Neutrophil (primary cell): ENCODE measurements at regions not wholly inside any gene's neighbourhood (a gene's known extent, or its start where the extent isn't known, plus 50 kb on each side); places are given as distances from the start of the nearest gene placed in this dataset.
"Not testable (repeated sequence)": the region's sequence is repeated elsewhere in the genome, so short reads cannot be mapped to it uniquely, and the experiment has no call there.

Experiments
- H3K27ac ChIP-seq: fragments of 200-600 bp; sonication (generic); 2 replicates; pipeline ENCODE4 v1.5.1; 2016; ENCODE audit warnings: mild to moderate bottlenecking, moderate library complexity
- H3K27me3 ChIP-seq: fragments of 200-600 bp; sonication (generic); 2 replicates; pipeline ENCODE4 v1.6.0; 2016; ENCODE audit warnings: mild to moderate bottlenecking
- H3K36me3 ChIP-seq: fragments of 200-600 bp; sonication (generic); 2 replicates; pipeline ENCODE4 v1.5.1; 2017
- H3K4me1 ChIP-seq, 2 experiments: fragments of 200-600 bp in 1 of 2; sonication (generic) in 1 of 2; 1 replicate in 1 of 2; 2 replicates in 1 of 2; pipeline versions ENCODE4 v1.5.1 to v1.6.1; 2013 to 2016; ENCODE audit warnings: low read depth in 1 of 2, low read length in 1 of 2, mild to moderate bottlenecking in 1 of 2, moderate library complexity in 1 of 2; ENCODE audit not compliant: control insufficient read depth in 1 of 2, insufficient read depth in 1 of 2
- H3K4me3 ChIP-seq, 2 experiments: fragments of 200-600 bp in 1 of 2; sonication (generic) in 1 of 2; 1 replicate in 1 of 2; 2 replicates in 1 of 2; pipeline ENCODE4 v1.5.1; 2013 to 2016; ENCODE audit warnings: low read depth in 1 of 2, low read length in 1 of 2, mild to moderate bottlenecking in 1 of 2, moderate library complexity in 1 of 2
- H3K9me3 ChIP-seq: fragments of 200-600 bp; sonication (generic); 2 replicates; pipeline ENCODE4 v1.5.1; 2016
- CTCF ChIP-seq: fragments of 200-600 bp; sonication (generic); IDR thresholded peaks from 2 replicates; pipeline ENCODE4 v1.5.1; 2016; ENCODE audit warnings: antibody characterized with exemption

GRCh38 chr5:66443462-66444130, 152.6 kb upstream of the MAST4 start:
- Histone ChIP-seq H3K27me3 (no peaks in the 10 kb centered on the region), H3K4me1 (no peaks in the 10 kb centered on the region), H3K9me3 (no peaks in the 10 kb centered on the region), H3K4me3 (no peak overlapping the region), H3K27ac (no peak overlapping the region), H3K36me3 (no peaks in the 10 kb centered on the region)
- no peak for TF ChIP-seq CTCF

- H3K36me3 ChIP-seq, H3K27ac ChIP-seq, H3K4me1 ChIP-seq, H3K4me3 ChIP-seq, H3K9me3 ChIP-seq, H3K27me3 ChIP-seq: not testable (repeated sequence)
These were observed 148.1 kb upstream of the MAST4 start for GRCh38 chr5:66448070-66448469.

- TF ChIP-seq CTCF: no peak
- Histone ChIP-seq H3K9me3 (peaks cover 7% of the 10 kb centered on the region), H3K4me3 (no peak overlapping the region), H3K27ac (no peak overlapping the region), H3K27me3 (no peaks in the 10 kb centered on the region), H3K36me3 (no peaks in the 10 kb centered on the region), H3K4me1 (peaks cover 0 to 4% of the 10 kb centered on the region in 2 experiments)
These were observed 146.0 kb upstream of the MAST4 start for GRCh38 chr5:66450237-66450636.

- TF ChIP-seq CTCF: no peak
These were observed 145.2 kb upstream of the MAST4 start for GRCh38 chr5:66450988-66451387.

GRCh38 chr5:66452109-66452508, 144.1 kb upstream of the MAST4 start:
- no peaks in the 10 kb centered on the region for H3K36me3 ChIP-seq
- no peak overlapping the region for H3K4me3 ChIP-seq
- no peak for TF ChIP-seq CTCF

More at GRCh38 chr5:66450988-66451387, 145.2 kb upstream of the MAST4 start:
- Histone ChIP-seq H3K4me1 (peaks cover 0 to 4% of the 10 kb centered on the region in 2 experiments), H3K9me3 (peaks cover 7% of the 10 kb centered on the region), H3K36me3 (no peaks in the 10 kb centered on the region), H3K27ac (no peak overlapping the region), H3K27me3 (no peaks in the 10 kb centered on the region), H3K4me3 (no peak overlapping the region)

GRCh38 chr5:66454186-66455078, 141.8 kb upstream of the MAST4 start:
- Histone ChIP-seq H3K27ac (no peak overlapping the region), H3K4me3 (no peak overlapping the region), H3K27me3 (no peaks in the 10 kb centered on the region), H3K36me3 (no peaks in the 10 kb centered on the region), H3K4me1 (peaks cover 0 to 4% of the 10 kb centered on the region in 2 experiments), H3K9me3 (peaks cover 7% of the 10 kb centered on the region)
- TF ChIP-seq CTCF: no peak

More at GRCh38 chr5:66452109-66452508, 144.1 kb upstream of the MAST4 start:
- H3K27ac ChIP-seq: no peak overlapping the region
- H3K4me1 ChIP-seq: peaks cover 0 to 4% of the 10 kb centered on the region in 2 experiments
- H3K27me3 ChIP-seq: no peaks in the 10 kb centered on the region
- peaks cover 7% of the 10 kb centered on the region for H3K9me3 ChIP-seq
